ENCODE measurements at regions not wholly inside any gene's neighbourhood (a gene's known extent, or its start where the extent isn't known, plus 50 kb on each side); places are given as distances from the start of the nearest gene placed in this dataset.

- Mint-ChIP-seq H3K9me3 (ENCODE audit: insufficient read depth) (no peaks in the 10 kb centered on the region), H3K4me3 (no peak overlapping the region), H3K4me1 (no peaks in the 10 kb centered on the region), H3K27me3 (no peaks in the 10 kb centered on the region), H3K27ac (no peak overlapping the region)
- peaks cover 0 to 4% (median 0%) of the 10 kb centered on the region in 3 donors for H3K9me3 ChIP-seq (ENCODE audit: control extremely low read depth in 1 of 3, control insufficient read depth in 2 of 3, insufficient read depth in 1 of 3, low read length in 2 of 3)
- intact Hi-C loops (cut with micrococcal nuclease) = no loop called here
- ChIA-PET POLR2A (no interaction called here), CTCF (no interaction called here)
- H3K9ac ChIP-seq (ENCODE audit: low read length) = no peak overlapping the region
- TF ChIP-seq, protein P1, sequence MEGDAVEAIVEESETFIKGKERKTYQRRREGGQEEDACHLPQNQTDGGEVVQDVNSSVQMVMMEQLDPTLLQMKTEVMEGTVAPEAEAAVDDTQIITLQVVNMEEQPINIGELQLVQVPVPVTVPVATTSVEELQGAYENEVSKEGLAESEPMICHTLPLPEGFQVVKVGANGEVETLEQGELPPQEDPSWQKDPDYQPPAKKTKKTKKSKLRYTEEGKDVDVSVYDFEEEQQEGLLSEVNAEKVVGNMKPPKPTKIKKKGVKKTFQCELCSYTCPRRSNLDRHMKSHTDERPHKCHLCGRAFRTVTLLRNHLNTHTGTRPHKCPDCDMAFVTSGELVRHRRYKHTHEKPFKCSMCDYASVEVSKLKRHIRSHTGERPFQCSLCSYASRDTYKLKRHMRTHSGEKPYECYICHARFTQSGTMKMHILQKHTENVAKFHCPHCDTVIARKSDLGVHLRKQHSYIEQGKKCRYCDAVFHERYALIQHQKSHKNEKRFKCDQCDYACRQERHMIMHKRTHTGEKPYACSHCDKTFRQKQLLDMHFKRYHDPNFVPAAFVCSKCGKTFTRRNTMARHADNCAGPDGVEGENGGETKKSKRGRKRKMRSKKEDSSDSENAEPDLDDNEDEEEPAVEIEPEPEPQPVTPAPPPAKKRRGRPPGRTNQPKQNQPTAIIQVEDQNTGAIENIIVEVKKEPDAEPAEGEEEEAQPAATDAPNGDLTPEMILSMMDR (IDR thresholded peaks at IDR 0.05) = no peak
- TF ChIP-seq EZH2 (IDR thresholded peaks at IDR 0.05; ENCODE audit: borderline replicate concordance, insufficient read depth, low read depth, low read length, poor library complexity, severe bottlenecking) = no peak
- H3K79me2 ChIP-seq (ENCODE audit: control insufficient read depth, insufficient read depth, low read length) = no peaks in the 10 kb centered on the region
- H3K4me1 ChIP-seq (ENCODE audit: control insufficient read depth in 2 of 2, insufficient read depth in 2 of 2, low read length in 2 of 2) = no peaks in the 10 kb centered on the region
- H3K4me3 ChIP-seq (ENCODE audit: control extremely low read depth in 1 of 5, extremely low read depth in 1 of 5, insufficient read depth in 1 of 5, low read depth in 2 of 5, low read length in 4 of 5) = no peak overlapping the region
- WGBS (ENCODE audit: insufficient coverage) = 90% methylated on average over 4 of the region's 4 CpGs
- ATAC-seq (ENCODE audit: low read depth) (no peak), DNase-seq (no peak)
- H3K27ac ChIP-seq (ENCODE audit: low read length in 2 of 2) = no peak overlapping the region
- H3K36me3 ChIP-seq (replicated peaks in 1 of 2; ENCODE audit: control extremely low read depth in 1 of 2, control insufficient read depth in 1 of 2, extremely low read depth in 1 of 2, insufficient read depth in 2 of 2, low read length in 1 of 2) = no peaks in the 10 kb centered on the region
- H2AFZ ChIP-seq (ENCODE audit: insufficient read depth, low read depth, low read length, poor library complexity, severe bottlenecking) = no peak overlapping the region
- H4K20me1 ChIP-seq (ENCODE audit: control insufficient read depth, insufficient read depth, low read length, poor library complexity, severe bottlenecking) = no peaks in the 10 kb centered on the region
- H3K4me2 ChIP-seq (replicated peaks; ENCODE audit: low read depth, low read length, poor library complexity, severe bottlenecking) = no peak overlapping the region
- no peaks in the 10 kb centered on the region for H3K27me3 ChIP-seq (replicated peaks in 1 of 4; ENCODE audit: control extremely low read depth in 1 of 4, control insufficient read depth in 3 of 4, insufficient read depth in 4 of 4, low read length in 3 of 4)
Measured at GRCh38 chr14:78075033-78075432, 95.1 kb upstream of the NRXN3 start.

DNA sequence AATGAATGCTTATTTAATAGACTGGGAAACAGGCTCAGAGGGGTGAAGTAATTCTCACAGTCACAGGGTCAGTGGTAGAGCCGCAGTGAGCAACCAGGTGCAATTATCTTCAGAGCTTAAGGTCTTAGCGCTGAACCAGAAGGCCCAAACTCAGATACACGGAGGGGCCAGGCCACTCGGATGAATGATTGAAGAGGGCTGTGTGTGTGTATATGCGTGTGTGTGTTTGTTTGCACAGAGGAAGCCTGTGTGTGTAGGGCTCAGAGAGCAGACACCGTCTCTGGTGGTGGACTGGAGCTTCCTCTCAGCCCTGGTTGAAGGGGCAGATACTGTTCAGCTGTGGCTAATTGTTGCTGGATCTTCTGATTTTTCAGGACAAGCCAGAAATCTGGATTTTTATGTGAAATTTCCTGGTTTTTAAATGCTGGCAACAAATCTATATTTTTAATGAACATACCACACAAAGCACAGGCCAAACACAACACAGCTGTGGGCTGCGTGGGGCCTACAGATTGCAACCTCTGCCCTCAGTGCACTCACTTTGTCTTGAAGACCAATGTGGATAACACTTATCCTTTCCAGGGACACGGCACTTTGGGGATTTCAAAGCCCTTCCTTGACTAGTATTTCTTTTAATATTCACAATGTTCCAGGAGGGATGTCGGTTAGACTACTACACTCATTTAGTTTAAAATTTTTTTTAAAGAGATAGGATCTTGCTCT, 94.5 kb upstream of the NRXN3 start:
- no peaks in the 10 kb centered on the region for H3K27me3 Mint-ChIP-seq
- 96% methylated on average over 7 of the region's 9 CpGs for WGBS (ENCODE audit: insufficient coverage)
- POLR2A ChIA-PET = no interaction called here
- no peak overlapping the region for H3K27ac ChIP-seq (ENCODE audit: low read length in 2 of 2)
- intact Hi-C loops (cut with micrococcal nuclease) = no loop called here
- H3K4me1 Mint-ChIP-seq = no peaks in the 10 kb centered on the region
- no peak overlapping the region for H3K4me3 ChIP-seq (ENCODE audit: control extremely low read depth in 1 of 5, extremely low read depth in 1 of 5, insufficient read depth in 1 of 5, low read depth in 2 of 5, low read length in 4 of 5)
- TF ChIP-seq EZH2 (IDR thresholded peaks at IDR 0.05; ENCODE audit: borderline replicate concordance, insufficient read depth, low read depth, low read length, poor library complexity, severe bottlenecking) = no peak
- TF ChIP-seq, protein P1 (IDR thresholded peaks at IDR 0.05) = no peak
- DNase-seq = no peak
- H3K27ac Mint-ChIP-seq = no peak overlapping the region
- CTCF ChIA-PET = no interaction called here
- no peak for ATAC-seq (ENCODE audit: low read depth)
- H3K4me1 ChIP-seq (ENCODE audit: control insufficient read depth in 2 of 2, insufficient read depth in 2 of 2, low read length in 2 of 2) = no peaks in the 10 kb centered on the region
- no peaks in the 10 kb centered on the region for H3K36me3 ChIP-seq (replicated peaks in 1 of 2; ENCODE audit: control extremely low read depth in 1 of 2, control insufficient read depth in 1 of 2, extremely low read depth in 1 of 2, insufficient read depth in 2 of 2, low read length in 1 of 2)
- H3K4me3 Mint-ChIP-seq = no peak overlapping the region
- no peak overlapping the region for H2AFZ ChIP-seq (ENCODE audit: insufficient read depth, low read depth, low read length, poor library complexity, severe bottlenecking)
- no peak overlapping the region for H3K4me2 ChIP-seq (replicated peaks; ENCODE audit: low read depth, low read length, poor library complexity, severe bottlenecking)
- no peaks in the 10 kb centered on the region for H3K27me3 ChIP-seq (replicated peaks in 1 of 4; ENCODE audit: control extremely low read depth in 1 of 4, control insufficient read depth in 3 of 4, insufficient read depth in 4 of 4, low read length in 3 of 4)
- no peak overlapping the region for H3K9ac ChIP-seq (ENCODE audit: low read length)
- no peaks in the 10 kb centered on the region for H3K79me2 ChIP-seq (ENCODE audit: control insufficient read depth, insufficient read depth, low read length)
- peaks cover 0 to 4% (median 0%) of the 10 kb centered on the region in 3 donors for H3K9me3 ChIP-seq (ENCODE audit: control extremely low read depth in 1 of 3, control insufficient read depth in 2 of 3, insufficient read depth in 1 of 3, low read length in 2 of 3)
- no peaks in the 10 kb centered on the region for H3K9me3 Mint-ChIP-seq (ENCODE audit: insufficient read depth)
- H4K20me1 ChIP-seq (ENCODE audit: control insufficient read depth, insufficient read depth, low read length, poor library complexity, severe bottlenecking) = no peaks in the 10 kb centered on the region

All from B cell (primary cell).